GM12878 (cell line): ENCODE measurements at regions not wholly inside any gene's neighbourhood (a gene's known extent, or its start where the extent isn't known, plus 50 kb on each side); places are given as distances from the start of the nearest gene placed in this dataset.

Experiments used
- FOS ChIP-seq: IDR thresholded peaks from 3 replicates; pipeline ENCODE4 v1.6.1; 2011; ENCODE audit warnings: borderline replicate concordance; ENCODE audit not compliant: insufficient read length; ENCODE audit errors: extremely low read depth
- JUNB ChIP-seq: IDR thresholded peaks from 2 replicates; pipeline ENCODE4 v1.6.1; 2016; ENCODE audit warnings: antibody characterized with exemption, mild to moderate bottlenecking

GRCh38 chr1:114253900-114254299, 100.2 kb upstream of the SYT6 start:
- no peak for TF ChIP-seq JUNB
- TF ChIP-seq FOS: no peak
